GM18508 (cell line): ENCODE measurements at regions not wholly inside any gene's neighbourhood (a gene's known extent, or its start where the extent isn't known, plus 50 kb on each side); places are given as distances from the start of the nearest gene placed in this dataset.

Source experiments
- ATAC-seq: cut with Tn5 transposase; IDR thresholded peaks from one replicate; pipeline ENCODE4 v1.9.1; 2021; ENCODE audit warnings: moderate number of reproducible peaks; ENCODE audit not compliant: insufficient read depth, unreplicated experiment

GRCh38 chr19:27657271-27658051 is 1555.5 kb downstream of the UQCRFS1 start:
- ATAC-seq, result no peak

- no peak for ATAC-seq
Measured at GRCh38 chr19:27654266-27654990, 1558.5 kb downstream of the UQCRFS1 start.

- ATAC-seq, result no peak
Measured at GRCh38 chr19:27652796-27653195, 1560.2 kb downstream of the UQCRFS1 start.

- no peak for ATAC-seq
Measured at GRCh38 chr19:27652281-27652680, 1560.7 kb downstream of the UQCRFS1 start.

- ATAC-seq, result no peak
Measured at GRCh38 chr19:27647423-27647822, 1565.5 kb downstream of the UQCRFS1 start.

- ATAC-seq, result no peak
Measured at GRCh38 chr19:27635401-27635800, 1577.5 kb downstream of the UQCRFS1 start.

- ATAC-seq, result no peak
Measured at GRCh38 chr19:27618006-27618405, 1594.9 kb downstream of the UQCRFS1 start.

GRCh38 chr19:27580906-27581305 is 1632.0 kb downstream of the UQCRFS1 start:
- ATAC-seq, result no peak
